Mesodermal cell (in vitro differentiated cells): ENCODE measurements at regions not wholly inside any gene's neighbourhood (a gene's known extent, or its start where the extent isn't known, plus 50 kb on each side); places are given as distances from the start of the nearest gene placed in this dataset.

Source experiments
- H3K27ac ChIP-seq: 2 replicates; pipeline ENCODE4 v1.7.0; 2013; ENCODE audit warnings: mild to moderate bottlenecking, low read depth, low read length, moderate library complexity; ENCODE audit not compliant: severe bottlenecking
- H3K36me3 ChIP-seq: 2 replicates; pipeline ENCODE4 v1.7.1; 2013; ENCODE audit warnings: mild to moderate bottlenecking, low read length, moderate library complexity; ENCODE audit not compliant: control insufficient read depth, insufficient read depth
- H3K4me1 ChIP-seq: one replicate; pipeline ENCODE4 v1.7.1; 2013; ENCODE audit warnings: mild to moderate bottlenecking, low read length; ENCODE audit not compliant: insufficient read depth, control insufficient read depth, poor library complexity, severe bottlenecking
- H3K4me3 ChIP-seq: 2 replicates; pipeline ENCODE4 v1.7.0; 2013; ENCODE audit warnings: low read length, control low read depth, mild to moderate bottlenecking; ENCODE audit not compliant: insufficient read depth, poor library complexity, severe bottlenecking; ENCODE audit errors: extremely low read depth
- H3K9me3 ChIP-seq: 2 replicates; pipeline ENCODE4 v1.7.1; 2013; ENCODE audit warnings: mild to moderate bottlenecking, low read length, moderate library complexity; ENCODE audit not compliant: control insufficient read depth
- whole genome bisulfite sequencing, 2 experiments: methylation state at CpG; one replicate each; pipeline ENCODE4 v1.1.5; 2013; ENCODE audit warnings: missing lambda C conversion rate in 2 of 2; ENCODE audit not compliant: insufficient coverage in 2 of 2; 5-methylcytosine and 5-hydroxymethylcytosine counted together

DNA sequence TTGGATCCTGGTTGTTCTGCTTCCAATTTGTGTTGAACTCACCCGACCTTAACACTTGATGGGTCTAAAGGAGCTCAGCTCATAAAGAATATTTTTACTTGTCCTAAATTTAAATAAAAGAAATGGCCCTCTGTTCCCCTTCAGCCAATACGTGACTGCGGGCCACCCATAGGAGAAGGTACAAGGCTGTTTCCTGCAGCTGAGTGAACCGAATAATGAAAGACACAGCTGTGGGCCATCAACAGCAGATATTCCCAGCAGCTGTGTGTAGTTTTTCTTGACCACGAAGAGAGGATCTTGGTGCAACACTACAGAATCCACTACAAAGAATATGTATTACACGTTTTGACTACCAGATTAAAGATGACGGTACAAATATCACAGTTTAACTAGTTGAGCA, 1431.6 kb downstream of the CDH11 start:
- H3K4me3 ChIP-seq, result no peak overlapping the region
- H3K27ac ChIP-seq, result no peak overlapping the region
- 80 to 94% methylated on average over 1 to 3 of the region's 7 CpGs for WGBS, 2 experiments
- H3K36me3 ChIP-seq, result no peaks in the 10 kb centered on the region
- no peaks in the 10 kb centered on the region for H3K9me3 ChIP-seq
- H3K4me1 ChIP-seq, result no peaks in the 10 kb centered on the region

DNA sequence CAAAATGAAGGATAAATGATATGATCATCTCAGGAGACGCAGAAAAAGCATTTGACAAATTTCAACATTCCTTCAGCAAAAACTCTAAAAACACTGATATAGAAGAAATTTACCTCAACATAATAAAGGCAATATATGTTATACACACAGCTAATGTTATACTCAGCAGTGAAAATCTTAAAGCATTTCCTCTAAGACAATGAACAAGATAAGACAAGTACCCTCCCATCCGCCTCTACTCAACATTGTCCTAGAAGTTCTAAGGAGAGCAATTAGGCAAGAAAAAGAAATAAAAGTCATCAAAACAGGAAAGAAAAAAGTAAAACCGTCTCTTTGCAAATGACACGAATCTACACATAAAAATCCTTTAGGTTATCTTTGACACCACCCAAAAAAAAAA, 1432.8 kb downstream of the CDH11 start:
- H3K36me3 ChIP-seq, result no peaks in the 10 kb centered on the region
- H3K27ac ChIP-seq, result no peak overlapping the region
- H3K4me3 ChIP-seq, result no peak overlapping the region
- no CpG with 5 or more reads among the region's 4 CpGs for WGBS, 2 experiments
- no peaks in the 10 kb centered on the region for H3K4me1 ChIP-seq
- no peaks in the 10 kb centered on the region for H3K9me3 ChIP-seq

DNA sequence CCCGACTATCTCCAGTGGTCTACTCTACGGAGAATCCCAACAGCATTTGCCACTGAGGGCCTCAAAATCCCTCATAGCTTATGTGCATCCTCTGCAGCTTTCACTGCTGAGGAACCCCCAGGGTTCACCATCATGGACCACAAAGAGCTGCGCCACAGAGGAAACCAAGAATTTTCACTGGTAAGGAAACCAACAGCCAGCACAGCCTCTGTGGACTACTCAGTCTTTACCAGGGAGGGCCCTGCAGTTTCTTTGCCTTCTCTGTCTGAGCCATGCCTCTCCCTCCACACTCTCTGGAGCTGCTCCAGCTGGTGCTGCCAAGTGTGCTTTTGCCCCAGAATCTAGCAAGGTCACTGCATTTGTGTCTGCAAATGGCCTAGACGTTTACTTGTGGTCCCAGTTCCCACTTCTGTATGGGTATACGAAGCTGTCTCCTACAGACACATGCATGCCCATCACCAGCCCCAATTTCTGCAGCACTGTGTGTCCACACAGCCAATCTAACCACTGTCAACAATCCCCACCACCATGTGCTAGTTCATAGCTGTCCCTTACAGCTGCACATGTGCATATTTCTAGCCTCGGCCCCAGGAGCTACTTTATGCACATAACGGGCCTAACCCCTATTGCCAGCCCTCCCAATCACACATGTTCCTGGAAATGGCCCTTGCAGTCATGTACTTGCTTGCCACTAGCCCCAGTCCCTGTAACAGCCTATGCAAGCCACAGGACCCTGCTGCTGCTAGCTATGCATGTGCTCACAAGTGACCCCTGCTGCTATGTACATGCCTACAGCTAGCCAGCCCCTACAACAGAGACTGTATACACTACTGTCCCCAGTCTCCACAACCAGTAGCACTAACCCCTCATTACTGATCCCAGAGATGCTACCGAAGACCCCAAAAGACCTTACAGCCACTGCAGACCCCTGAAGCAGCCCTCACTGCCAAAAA, 1437.4 kb downstream of the CDH11 start:
- no peak overlapping the region for H3K4me3 ChIP-seq
- no peak overlapping the region for H3K27ac ChIP-seq
- no peaks in the 10 kb centered on the region for H3K4me1 ChIP-seq
- H3K9me3 ChIP-seq, result no peaks in the 10 kb centered on the region
- H3K36me3 ChIP-seq, result no peaks in the 10 kb centered on the region
- WGBS, 2 experiments, result 67 to 70% methylated on average over 6 to 8 of the region's 8 CpGs

DNA sequence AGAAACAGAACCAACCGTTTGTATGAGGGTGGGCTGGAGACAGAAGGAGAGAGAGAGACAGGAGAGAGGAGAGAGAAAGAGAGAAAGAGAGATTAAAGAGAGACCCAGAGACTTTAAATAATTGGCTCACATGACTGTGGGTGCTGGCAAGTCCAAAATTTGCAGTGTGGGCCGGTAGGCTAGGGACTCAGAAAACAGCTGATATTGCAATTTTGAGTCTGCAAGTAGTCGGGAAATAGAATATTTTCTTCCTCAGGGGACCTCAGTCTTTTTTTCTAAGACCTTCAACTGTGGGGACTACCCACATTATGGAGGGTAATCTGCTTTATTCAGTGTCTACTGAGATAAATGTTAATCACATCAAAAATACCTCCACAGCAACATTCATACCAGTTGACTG, 1439.0 kb downstream of the CDH11 start:
- 93 to 94% methylated on average over 2 to 3 of the region's 3 CpGs for WGBS, 2 experiments
- no peaks in the 10 kb centered on the region for H3K9me3 ChIP-seq
- no peak overlapping the region for H3K27ac ChIP-seq
- no peaks in the 10 kb centered on the region for H3K4me1 ChIP-seq
- H3K4me3 ChIP-seq, result no peak overlapping the region
- H3K36me3 ChIP-seq, result no peaks in the 10 kb centered on the region

DNA sequence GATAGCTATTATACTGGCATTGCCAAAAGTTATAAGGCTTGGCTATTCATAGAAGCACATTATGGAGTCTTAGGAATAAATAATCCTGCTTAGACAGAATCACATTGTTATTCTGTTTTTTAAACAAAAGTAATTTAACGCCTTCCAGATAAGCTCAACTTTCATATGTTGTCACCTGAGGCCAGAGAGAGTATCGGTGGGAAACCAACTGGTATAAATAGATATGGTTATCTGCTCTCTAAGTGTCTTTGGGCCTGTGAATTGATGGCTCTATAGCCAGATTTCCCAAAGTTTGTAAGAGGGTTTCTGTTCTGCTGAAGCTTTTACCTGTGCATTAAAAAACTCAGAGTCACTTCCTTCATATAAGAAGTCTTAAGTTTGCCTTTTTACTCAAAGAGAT, 1449.4 kb downstream of the CDH11 start:
- H3K4me3 ChIP-seq, result no peak overlapping the region
- WGBS, 2 experiments, result 100% methylated on average over 1 of the region's 2 CpGs; no CpG with 5 or more reads in 1 of the 2 experiments
- no peaks in the 10 kb centered on the region for H3K9me3 ChIP-seq
- no peak overlapping the region for H3K27ac ChIP-seq
- no peaks in the 10 kb centered on the region for H3K36me3 ChIP-seq
- no peaks in the 10 kb centered on the region for H3K4me1 ChIP-seq

DNA sequence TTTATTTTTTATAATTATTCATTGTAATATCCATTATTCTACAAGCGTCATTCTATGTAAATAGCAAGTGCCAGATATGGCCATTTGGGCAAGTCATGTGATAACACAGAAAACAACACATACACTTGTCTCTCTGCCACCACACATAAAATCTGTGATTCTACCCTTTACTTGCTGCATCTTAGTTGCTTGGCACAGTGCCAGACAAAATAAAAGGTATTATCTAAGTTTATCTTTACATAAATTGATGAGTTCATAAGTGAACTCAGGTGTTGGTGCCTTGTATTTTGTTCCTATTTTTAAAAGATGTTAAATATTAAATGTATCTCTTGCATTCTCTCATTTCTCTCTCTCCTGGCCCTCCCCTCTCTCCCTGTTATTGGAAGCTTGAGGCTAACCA, 1458.7 kb downstream of the CDH11 start:
- H3K36me3 ChIP-seq, result no peaks in the 10 kb centered on the region
- no peak overlapping the region for H3K4me3 ChIP-seq
- H3K4me1 ChIP-seq, result no peaks in the 10 kb centered on the region
- no CpG with 5 or more reads among the region's 1 CpG for WGBS, 2 experiments
- H3K27ac ChIP-seq, result no peak overlapping the region
- no peaks in the 10 kb centered on the region for H3K9me3 ChIP-seq

DNA sequence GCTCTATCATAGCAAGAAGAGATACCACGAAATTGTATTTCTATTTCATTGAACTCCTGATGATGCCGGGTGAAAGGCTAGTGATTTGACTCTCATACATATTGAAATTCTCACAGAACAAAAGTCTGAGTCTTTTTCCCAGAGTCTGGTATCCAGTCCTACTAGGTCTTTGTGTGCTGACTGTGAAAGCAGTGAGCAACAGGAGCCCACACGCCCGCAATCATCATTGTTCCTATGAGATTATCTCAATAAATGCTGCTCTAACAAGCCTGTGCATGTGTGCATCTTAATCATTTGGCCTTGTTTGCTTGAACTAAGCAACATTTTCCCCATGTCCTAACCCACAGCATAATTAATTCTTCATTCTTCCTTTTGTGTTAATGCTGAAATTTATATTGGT, 1466.0 kb downstream of the CDH11 start:
- H3K9me3 ChIP-seq, result no peaks in the 10 kb centered on the region
- H3K27ac ChIP-seq, result no peak overlapping the region
- H3K4me1 ChIP-seq, result no peaks in the 10 kb centered on the region
- WGBS, 2 experiments, result 73 to 100% methylated on average over 2 to 4 of the region's 4 CpGs
- no peak overlapping the region for H3K4me3 ChIP-seq
- no peaks in the 10 kb centered on the region for H3K36me3 ChIP-seq

DNA sequence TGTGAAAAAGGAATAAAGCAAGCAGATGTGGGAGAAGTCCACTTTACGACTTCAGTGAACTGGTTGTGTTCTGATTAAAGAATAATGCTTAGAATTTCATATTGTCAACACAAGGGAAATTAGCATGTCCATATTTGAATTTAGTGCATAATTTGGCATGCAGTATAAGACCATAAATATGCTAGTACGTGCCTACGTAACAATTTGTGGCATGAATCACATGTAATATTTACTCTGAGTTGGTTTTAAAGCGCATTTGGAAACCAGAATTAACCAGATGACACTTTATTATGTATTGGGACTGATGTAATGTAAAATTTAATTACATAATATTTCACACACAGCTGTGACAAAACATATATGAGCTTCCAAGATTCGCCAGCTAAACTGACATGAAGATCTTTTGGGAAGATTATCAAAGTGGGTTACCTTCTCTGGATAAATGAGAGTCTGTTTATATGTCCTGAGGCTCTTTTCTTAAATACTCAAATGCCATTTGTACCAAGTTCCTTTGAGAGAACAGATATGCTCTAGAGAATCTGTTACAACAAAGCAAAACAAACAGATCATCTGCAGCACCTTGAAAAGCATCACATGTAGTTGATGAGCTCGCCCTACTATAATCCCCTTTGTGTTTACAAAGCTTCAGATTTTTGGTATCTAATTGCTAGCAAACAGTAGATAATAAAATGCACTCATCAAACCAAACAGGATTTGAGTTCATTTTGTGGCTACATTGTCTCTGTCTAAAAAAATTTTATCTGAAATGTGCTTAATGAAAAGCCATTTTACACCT, 1468.6 kb downstream of the CDH11 start:
- Histone ChIP-seq H3K27ac (no peak overlapping the region), H3K36me3 (no peaks in the 10 kb centered on the region), H3K9me3 (no peaks in the 10 kb centered on the region), H3K4me1 (no peaks in the 10 kb centered on the region), H3K4me3 (no peak overlapping the region)
- 100% methylated on average over 3 of the region's 6 CpGs; no CpG with 5 or more reads in 1 of the 2 experiments for WGBS, 2 experiments

DNA sequence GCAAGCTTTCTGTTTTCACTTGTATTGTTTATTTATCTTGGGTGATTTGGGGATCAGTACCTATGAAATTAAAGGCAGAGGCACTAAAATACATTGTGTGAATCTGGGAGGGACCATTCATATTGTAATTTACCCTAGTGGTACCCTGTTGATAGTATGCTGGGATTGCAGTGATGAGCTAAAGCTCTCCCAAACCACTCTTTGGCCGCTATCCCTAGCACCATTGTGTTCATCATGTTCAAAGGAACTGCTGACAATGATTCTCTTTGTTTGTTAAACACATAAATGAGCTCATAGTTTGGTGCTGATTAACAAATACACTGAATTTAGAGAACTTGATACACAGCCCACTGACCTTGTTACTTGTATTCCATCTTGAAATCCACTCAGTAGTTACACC, 1469.8 kb downstream of the CDH11 start:
- no CpG with 5 or more reads among the region's 1 CpG for WGBS, 2 experiments
- H3K4me3 ChIP-seq, result no peak overlapping the region

DNA sequence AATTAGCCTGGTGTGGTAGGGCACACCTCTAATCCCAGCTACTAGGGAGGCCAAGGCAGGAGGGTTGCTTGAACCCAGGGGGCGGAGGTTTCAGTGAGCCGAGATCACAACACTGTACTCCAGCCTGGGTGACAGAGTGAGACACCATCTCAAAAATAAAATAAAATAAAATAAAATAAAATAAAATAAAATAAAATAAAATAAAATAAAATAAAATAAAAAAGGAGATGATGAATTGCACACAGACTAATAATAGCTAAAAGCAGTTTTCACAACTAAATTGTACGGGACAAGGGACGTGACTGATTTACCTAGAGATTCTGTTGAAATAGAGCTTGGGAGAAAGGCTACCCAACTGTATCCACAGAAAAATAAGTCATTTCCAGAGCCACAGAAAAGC, 1471.3 kb downstream of the CDH11 start:
- Histone ChIP-seq H3K4me3 (no peak overlapping the region), H3K4me1 (no peaks in the 10 kb centered on the region), H3K36me3 (no peaks in the 10 kb centered on the region), H3K9me3 (no peaks in the 10 kb centered on the region), H3K27ac (no peak overlapping the region)
- no CpG with 5 or more reads among the region's 4 CpGs for WGBS, 2 experiments

More for the DNA sequence above, 1469.8 kb downstream of the CDH11 start:
- no peaks in the 10 kb centered on the region for H3K36me3 ChIP-seq
- H3K4me1 ChIP-seq, result no peaks in the 10 kb centered on the region
- H3K9me3 ChIP-seq, result no peaks in the 10 kb centered on the region
- no peak overlapping the region for H3K27ac ChIP-seq
